GM19099 (cell line): ENCODE measurements at regions not wholly inside any gene's neighbourhood (a gene's known extent, or its start where the extent isn't known, plus 50 kb on each side); places are given as distances from the start of the nearest gene placed in this dataset.

ENCODE experiments used
- POLR2A ChIP-seq: IDR thresholded peaks from 3 replicates; pipeline ENCODE4 v1.6.1; 2011; ENCODE audit warnings: low read depth; ENCODE audit not compliant: insufficient read length; ENCODE audit errors: extremely low read depth

DNA sequence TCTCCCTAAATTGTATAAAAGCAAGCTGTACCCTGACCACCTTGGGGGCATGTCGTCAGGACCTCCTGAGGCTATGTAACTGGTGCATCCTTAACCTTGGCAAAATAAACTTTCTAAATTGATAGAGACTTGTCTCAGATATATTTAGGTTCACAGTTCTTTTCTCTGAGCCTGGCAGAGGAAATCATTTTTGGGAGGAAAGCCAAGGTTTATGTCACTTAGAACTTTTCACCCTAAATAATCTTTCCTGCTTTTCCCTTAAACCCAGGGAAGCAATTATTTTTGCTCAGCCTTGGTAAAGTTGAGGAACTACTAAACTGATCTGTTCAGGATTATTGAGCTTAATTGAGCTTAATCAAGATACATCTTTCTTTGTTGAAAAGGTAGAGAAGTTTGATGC is 608.9 kb downstream of the PDCD6IP start:
- no peak for TF ChIP-seq POLR2A

DNA sequence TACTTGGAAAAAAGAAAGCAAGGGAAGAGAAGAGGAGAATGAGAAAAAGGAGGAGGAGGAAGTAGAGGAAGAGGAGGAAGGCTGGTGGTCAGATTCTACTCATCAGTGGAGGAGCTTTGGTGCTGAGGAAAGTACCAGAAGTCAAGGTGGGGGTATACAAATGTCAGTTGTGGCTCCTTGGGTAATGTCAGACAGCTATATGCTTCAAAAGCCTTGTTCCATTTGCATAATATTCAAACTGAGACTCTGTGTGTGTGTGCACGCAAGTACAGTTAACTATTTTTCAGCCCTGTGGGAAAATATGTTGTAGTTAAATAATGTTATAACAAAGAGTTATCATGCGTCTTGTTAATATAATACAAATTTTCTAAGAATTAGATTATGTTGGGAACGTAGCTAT is 609.7 kb downstream of the PDCD6IP start:
- TF ChIP-seq POLR2A, result no peak

DNA sequence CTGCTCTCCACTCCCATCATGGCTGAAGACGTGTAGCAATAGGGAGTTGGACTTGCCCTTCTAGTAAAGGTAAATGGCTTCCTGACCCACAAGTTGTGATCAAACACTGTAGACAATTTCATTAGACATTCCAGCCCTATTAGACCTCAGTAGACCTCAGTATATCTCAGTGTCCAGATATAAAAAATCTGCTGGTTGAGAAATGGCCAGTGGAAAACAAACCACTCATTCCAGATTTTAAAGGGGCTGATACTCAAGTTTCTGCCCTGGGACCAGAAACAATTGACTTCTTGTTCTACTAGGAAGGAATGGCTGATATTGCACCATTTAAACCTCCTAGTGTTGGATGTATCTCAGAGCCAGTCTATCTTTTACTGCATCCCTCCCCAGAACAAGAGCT is 613.2 kb downstream of the PDCD6IP start:
- no peak for TF ChIP-seq POLR2A

DNA sequence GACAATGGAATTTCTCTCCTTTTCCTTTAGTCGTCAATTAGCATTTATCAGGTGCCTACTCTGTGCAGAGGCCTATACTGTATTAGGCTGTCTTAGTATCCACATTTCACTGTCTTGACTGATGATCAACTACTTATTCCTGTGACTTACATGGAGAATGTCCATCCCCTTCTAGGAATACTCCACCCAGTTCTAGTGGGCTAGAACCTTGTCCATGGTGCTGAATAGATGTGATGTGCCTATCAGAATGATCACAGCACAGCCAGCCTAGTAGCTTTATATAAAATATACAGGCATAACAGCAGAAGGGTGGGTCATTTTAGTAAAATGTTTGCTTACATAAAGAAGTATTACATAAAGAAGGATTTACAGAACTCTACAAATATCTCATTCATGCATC is 621.4 kb downstream of the PDCD6IP start:
- TF ChIP-seq POLR2A, result no peak

DNA sequence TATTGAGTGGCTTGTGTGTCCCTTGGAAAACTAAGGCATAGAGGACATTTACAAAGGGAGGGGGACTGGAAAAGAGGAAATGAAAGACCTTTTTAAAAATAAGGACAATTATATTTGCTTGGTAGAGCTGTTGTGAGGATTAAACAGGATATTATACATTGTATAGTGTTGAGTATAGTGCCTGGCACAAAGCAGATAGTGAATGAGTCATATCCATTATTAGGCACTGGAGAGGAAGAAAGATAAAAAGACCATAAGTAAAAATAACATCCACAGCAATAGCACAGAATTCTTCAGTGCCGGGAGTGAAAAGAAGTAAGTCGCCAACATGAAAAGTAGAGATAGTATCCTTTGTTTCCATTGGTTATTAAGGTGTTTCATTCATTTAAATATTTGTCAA is 623.3 kb downstream of the PDCD6IP start:
- TF ChIP-seq POLR2A, result no peak

DNA sequence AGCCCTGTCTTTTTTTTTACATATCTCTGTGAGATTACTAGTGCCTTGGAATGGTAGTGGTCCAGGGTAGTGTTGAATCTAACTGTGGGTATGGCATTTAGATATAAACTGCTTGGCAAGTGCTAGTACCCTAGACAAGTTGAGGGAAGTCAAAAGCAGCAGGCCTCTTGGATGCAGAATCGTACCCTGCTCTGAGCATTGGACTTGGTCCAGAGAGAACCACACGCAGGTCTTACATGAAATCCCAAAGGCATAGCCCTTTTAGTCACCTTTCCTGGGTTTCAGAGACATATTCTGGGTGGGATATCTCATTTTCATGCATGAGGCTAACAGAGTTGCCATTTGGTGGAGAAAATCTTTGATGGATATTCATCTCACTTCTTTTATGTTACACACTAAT is 641.4 kb downstream of the PDCD6IP start:
- no peak for TF ChIP-seq POLR2A

DNA sequence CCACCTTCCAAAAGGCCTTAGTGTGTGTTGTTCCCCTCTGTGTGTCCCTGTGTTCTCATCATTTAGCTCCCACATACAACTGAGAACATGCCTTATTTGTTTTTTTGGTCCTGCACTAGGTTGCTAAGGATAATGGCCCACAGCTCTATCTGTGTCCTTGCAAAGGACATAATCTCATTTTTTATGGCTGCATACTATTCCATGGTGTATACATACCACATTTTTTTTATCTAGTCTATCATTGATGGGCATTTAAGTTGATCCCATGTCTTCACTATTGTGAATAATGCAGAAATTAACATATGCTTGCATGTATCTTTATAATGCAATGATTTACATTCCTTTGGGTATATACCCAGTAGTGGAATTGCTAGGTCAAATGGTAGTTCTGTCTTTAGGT is 645.7 kb downstream of the PDCD6IP start:
- no peak for TF ChIP-seq POLR2A

DNA sequence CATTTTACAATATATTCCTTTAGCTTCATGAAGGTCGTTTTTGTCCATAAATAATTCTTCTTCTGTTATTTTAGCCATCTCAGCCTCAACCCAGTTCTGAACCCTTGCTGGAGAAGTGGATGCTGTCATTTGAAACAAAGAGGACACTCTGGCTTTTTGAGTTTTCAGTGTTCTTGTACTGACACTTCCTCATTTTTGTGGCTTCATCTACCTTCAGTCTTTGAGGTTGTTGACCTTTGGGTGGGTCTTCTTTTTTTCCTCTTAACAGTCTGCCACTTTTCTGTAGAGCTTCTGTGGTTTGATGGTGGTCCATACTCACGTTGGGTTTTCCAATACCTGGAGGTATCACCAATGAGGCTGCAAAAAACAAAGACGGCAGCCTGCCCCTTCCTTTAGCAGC is 650.9 kb downstream of the PDCD6IP start:
- TF ChIP-seq POLR2A, result no peak

DNA sequence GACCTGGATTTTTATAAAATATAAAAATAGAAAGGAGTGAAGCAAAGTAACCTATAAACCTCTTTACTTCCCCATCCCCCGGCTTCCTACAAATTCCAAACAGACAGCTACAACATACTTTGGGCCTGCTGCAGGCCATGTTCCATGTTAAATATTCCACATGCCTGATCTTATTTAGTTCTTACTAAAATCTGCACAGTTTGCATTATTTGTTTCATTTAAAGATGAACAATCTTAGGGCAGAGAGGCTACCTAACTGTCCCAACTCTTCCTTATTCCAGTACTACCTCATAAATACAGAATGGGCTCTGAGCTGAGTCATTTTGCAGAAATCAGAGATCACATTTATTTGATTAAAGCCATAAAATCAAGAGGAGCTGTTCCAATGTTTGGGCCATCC is 665.0 kb downstream of the PDCD6IP start:
- TF ChIP-seq POLR2A, result no peak

DNA sequence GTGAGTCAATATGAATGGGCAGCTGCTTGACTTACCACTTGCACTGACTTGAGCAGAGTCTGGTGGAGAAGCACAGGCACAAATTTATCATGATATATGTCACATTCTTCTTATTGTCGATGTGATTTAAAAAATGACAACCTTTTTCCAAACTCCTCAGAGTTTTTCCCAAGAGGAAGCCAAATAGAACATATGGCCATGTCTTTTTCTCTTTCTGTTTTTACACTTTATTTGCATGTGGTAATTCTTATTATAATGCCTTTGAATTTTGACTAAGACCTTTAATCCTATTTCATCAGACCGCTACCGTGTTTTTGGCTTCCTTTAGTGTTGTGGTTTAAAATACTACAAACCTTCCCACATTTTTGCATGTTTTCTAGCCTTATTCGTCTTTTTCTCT is 666.2 kb downstream of the PDCD6IP start:
- TF ChIP-seq POLR2A, result no peak

DNA sequence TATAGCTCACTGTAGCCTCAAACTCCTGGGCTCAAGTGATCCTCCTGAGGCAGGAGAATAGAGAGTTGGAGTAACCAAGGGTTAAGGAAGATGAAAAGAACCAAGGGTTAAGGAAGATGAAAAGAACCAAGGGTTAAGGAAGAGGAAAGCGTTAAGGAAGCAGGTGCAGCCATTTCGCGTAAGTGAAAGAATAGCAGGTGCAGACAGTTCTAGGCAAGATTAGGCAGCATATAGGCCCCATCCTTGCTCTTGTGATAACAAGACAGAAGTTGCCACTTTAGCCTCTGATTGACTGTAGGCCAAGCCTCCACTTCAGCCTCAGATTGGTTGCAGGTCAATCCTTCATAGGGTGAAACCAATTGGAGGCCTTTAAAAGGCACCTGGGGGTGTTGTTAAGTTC is 677.4 kb downstream of the PDCD6IP start:
- TF ChIP-seq POLR2A, result no peak

DNA sequence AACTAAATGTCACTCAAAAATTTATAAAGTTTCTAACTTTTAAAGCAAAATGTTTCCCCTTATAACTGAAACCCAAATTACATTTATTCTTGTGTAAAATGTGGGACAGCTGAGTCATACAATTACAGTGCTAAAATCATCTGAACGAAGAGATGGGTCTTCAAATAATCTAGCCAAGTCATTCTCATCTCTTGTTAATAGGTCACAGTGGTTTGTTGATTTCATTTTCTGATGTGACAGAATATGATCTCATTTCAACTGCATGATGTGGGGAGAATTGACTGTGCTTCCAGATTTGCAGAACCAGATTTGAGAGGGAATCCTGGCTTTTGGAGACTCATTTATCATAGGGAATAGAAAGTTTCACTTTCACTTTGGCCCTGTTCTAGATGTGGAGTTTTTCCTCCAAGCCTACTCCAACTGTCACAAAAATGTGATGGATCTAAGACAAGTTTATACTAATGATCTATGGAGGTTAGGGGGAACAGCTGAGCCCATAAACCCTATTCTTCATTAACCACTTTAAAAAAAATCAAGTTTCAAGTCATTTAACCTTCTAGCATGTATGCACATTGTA is 685.0 kb downstream of the PDCD6IP start:
- TF ChIP-seq POLR2A, result no peak

DNA sequence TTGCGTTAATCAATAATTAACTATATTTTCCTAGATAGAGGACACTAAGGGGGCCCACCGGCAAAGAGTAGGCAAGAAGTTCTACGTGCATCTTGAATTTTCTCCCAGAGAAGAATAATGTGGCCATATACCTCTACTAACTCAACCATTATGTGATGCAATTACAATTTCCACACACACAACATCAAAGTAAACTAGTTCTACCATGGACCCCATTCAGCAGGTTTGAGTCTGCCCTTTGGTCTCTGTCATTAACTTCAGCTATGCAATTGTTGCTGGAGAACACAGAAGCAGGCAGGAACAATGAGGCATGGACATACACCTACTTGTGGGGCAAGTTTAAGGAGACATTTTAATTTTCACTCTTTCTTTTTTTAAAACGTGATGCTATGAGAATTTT is 705.9 kb downstream of the PDCD6IP start:
- no peak for TF ChIP-seq POLR2A

DNA sequence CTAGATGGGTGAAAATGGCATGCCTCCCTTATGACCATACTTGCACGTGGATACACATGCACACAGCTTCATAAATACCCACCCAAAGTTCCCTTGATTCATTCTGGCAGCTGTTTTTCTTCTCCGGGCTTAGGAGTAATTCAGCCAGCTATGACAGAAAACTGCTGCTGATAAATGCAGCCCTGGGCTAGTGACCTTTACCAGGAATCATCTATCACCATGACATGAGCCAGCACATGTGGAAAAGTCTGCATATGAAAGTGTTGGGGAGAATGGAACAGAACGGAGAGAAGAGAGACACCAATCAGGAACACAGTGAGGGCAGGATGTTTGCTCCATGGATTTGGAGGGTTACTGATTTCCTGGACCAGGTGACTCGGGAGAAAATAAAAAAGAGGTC is 706.3 kb downstream of the PDCD6IP start:
- TF ChIP-seq POLR2A, result no peak

DNA sequence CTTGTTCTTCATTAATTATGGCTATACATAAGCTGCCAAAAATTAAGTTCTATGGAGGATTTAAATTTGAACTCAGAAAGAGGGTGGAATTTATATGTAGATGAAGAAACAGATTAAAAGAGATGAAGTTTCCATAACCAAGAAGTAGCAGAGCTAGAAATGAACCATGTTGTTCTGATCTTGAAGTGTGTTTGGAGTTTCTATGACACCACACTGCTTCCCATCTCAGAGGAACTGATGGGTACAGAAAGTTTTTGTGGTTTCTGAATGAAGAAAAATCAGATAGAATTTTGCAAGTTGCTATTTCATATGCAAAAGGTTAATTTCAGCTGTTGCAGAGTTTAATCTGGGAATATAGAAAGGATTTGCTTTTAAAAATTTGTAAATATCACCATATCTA is 710.3 kb downstream of the PDCD6IP start:
- no peak for TF ChIP-seq POLR2A

DNA sequence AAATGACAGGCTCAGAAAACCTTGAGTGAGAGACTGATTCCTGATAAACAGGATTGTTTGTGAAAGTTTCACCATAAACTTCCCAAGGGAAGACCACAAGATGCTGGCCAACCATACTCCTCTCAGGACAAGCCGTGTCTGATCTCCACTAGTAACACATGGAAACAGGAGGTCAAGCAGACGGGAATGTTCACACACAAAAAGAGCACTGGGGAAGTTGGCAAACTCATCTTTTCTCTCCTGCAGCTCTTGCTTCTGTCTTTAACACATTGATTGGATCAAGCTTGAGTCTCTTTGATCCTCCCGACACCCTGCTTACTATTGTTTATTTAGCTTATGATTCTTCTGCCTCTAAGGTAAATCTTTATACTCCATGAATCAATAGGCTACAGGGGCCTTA is 713.5 kb downstream of the PDCD6IP start:
- TF ChIP-seq POLR2A, result no peak

DNA sequence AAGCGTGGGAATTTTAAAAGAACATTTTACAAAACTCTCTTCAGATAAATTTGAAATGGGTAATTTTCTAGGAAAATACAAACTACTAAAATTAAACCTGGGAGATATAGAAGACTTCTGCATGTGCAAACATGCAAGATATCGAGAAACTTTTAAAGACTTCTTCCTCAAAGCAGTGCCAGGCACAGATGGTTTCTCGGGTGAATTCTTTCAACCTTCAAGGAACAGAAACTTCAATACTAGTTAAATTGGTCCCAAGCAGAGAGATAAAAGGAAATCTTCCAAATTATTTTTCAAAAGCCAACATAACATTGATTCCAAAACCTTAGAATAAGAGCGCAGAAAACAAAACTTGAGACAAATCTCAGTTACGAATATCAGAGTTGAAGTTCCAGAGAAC is 732.7 kb downstream of the PDCD6IP start:
- TF ChIP-seq POLR2A, result no peak
